HuH-7 (cell line): ENCODE measurements at regions not wholly inside any gene's neighbourhood (a gene's known extent, or its start where the extent isn't known, plus 50 kb on each side); places are given as distances from the start of the nearest gene placed in this dataset.

Experiments used
- DNase-seq: peaks from one replicate; pipeline ENCODE4 v3.0.0; 2011; ENCODE audit warnings: low spot score

DNA sequence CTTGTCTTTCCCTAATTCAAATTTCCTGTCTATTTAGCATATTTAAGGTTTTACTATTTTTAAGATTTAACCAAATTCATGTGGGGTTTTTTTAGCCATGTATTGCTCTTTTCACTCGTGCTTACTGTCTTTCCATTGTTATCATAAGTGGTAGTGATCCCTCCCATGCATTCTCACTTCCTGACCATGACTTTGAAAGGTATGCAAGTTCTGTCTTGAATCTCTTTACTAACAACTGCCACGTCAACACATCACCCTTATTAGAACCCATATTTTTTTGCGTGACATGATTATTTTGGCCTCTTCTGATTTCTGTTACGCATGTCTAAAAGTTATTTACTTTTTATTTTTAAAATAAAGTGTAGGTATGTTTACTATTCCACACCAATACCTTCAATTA, 94.7 kb upstream of the CDH6 start:
- DNase-seq = no peak

DNA sequence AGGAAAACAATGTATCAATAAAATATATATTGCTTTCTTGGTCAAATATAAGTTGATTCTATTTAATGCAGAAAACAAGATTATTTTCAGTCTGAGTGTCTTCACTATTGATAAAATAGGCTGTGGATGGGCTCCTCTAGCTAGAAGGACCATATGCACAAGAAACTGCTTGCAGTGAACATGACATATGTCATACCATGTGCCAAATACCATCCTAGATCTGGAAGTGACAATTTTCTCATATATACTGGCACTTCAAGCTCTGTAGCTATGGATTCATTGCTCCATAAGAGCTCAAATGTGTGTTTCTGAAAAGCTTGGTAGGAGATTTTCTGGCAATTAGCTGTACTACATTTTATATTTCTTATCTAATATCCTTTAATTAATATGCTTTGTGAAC, 95.6 kb upstream of the CDH6 start:
- no peak for DNase-seq

DNA sequence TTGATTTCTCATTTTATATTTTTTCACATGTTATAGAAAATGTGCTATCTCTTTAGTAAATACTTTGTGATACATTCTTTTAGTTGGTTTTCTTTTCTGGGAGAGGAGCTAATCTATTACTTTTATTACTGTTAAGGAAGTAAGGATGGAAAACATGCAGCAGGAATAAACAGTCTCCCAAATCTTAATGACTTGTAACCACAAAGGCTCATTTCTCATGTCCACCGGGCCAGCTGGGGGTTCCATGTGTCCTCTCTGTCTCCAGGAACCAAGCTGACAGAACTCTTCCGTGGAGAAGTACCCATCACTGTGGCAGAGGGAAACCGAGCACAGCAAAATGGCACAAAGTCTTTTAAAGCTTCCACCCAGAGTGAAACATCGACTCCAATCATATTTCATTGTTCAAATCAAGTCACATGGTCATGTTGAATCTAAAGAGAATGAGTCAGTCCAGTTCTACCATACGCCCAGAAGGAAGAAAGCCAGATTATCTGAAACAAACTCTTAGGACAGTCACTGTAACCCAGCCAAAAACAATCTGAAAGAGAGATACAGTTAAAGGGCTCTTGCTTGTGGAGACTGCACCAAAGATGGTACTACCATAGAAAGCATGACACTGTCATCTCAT, 97.1 kb upstream of the CDH6 start:
- no peak for DNase-seq

DNA sequence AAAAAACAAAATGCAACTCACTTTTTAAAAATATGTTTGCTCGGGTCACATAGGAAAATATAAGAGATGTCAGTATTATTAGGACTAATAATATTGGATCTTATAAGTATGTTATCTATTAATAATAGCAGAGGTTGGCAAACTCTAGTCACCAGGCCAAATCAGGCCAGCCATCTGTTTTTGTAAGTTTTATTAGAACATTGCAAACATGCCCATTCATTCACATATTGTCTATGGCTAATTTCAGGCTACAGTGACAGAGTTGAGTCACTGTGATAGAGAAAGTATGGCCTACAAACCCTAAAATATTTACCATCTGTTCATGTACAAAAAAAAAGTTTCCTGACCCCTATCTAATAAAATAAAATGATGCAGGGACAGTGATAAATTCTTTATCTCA, 97.7 kb upstream of the CDH6 start:
- no peak for DNase-seq

DNA sequence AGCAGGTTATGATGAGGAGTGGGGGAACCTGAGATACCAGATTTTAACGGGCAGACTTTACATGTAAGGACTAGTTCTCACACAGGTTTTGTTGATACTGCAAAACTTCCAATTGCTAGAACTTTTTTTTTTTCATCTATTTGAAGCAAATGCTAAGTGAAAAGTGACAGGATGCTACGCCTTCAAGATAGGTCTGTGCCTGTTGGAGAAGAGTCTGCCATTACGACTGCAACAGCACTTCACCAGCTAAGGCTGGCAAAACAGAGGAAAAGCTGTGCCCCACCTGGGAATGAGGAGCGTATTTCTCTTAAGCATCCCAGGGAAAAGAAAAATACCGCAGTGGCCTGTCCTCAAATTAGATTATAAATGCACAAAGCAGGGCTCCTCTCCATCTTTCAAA, 102.0 kb upstream of the CDH6 start:
- DNase-seq = no peak

DNA sequence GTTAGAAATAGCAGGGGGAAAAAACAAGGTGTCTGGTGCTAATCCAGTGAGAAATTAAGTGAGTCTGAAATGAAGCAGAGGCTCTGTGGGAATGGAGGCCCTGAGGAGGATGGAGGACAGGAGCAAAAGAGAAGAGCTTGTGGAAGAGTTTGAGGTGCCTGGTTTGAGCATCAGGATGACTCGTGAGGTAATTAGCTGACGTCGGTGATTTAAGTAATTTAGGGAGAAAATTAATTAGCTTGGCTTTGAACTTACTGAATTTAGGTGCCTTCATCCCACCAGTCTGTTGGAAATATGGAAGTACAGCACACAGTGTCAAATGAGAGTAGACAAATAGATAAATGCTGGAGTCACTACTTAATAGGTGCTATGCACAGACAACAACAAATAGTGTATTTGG, 103.0 kb upstream of the CDH6 start:
- no peak for DNase-seq

DNA sequence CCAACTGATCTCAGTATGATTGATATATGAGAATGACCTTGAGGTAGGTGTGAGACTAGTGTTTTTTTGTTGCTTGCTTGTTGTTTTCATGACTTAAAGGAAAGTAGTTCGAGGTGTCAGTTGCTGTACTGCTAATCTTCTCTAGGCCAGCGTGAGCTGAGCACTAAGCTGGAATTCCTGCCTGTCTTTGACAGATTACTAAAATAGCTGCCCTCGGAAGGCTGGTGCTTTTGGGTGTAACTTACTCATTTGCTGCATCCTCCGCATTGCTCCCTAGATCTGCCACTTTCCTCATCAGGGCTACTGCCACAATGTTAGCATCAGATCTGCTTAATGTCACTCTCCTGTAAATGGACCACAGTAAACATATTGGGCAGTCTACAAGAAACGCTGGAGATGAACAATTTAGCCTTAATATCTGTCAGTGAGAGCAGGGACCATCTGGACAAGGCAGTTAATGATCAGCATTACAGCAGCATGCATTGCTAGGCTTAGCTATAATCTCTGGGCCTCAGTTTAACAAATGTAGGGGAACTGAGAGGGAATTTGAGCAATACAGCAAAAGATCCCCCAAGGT, 106.6 kb upstream of the CDH6 start:
- no peak for DNase-seq

DNA sequence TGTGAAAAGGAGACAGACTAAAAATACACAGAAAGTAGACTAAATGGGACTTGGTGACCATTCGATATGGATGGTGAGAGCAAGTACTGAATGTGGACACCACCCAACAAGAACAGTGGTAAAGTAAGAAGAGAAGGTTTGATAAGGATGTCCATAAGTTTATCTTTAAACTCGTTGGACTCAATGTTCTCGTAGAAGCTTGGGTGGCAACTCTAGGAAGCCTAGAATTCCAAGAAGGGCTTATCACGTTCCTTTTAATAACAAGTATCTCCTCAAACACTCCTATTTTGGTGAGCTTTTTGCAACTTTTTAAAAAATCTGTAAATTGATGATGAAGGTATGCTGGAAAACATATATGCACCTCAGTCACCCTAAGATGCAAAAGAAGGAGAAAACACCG, 108.6 kb upstream of the CDH6 start:
- no peak for DNase-seq

DNA sequence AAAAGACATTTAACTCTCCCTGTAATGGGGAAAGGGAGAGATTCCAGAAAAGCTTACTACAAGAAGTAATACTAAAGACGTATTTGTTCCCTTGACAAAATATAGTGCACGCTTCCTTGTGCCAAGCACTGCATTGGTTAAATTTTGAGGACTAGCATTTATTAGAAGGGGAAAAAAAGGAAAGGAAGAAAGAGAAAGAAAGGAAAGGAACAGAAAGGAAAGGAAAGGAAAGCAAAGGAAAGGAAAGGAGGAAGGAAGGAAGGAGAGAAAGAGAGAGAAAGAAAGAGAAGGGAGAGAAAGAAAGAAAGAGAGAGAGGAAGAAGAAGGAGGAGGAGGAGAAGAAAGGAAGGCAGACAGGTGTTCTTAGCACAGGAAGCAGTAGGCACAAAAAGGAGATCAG, 110.1 kb upstream of the CDH6 start:
- DNase-seq = no peak

DNA sequence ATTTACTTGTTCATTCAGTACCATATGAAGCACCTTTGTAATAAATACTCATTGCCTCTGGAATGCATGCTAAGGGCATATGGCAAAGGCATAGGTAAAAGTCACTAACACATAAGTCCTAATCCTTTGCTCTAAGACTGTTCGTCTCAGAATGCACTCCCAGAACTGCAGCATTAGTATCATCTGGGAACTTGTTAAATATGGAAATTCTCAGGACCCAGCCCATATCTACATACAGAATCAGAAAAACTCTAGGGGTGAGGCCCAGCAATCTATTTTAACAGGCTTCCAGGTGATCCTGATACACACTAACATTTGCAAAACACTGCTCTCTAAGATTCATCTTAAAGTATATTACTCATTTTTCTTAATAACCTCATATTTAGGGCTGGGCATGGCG, 113.8 kb upstream of the CDH6 start:
- no peak for DNase-seq

DNA sequence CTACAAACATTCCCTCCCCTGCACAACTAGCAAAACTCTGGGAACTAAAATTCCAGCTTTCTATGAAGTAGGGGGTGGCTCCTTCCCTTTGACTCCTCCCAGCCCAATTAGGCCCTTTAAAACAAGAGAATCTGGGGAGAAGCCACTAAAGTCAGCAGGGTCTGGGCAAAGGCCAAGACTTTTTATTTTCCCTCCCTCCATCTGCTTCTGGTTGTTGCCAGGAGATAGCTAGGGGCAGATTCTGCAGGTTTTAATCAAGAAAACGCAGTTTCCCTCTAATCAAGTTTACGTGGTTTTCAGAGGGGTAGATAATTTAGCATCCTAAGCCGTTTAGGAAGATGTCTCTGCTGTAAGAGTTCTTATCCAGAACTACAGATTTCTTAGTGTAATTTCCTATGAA, 114.5 kb upstream of the CDH6 start:
- DNase-seq = no peak

DNA sequence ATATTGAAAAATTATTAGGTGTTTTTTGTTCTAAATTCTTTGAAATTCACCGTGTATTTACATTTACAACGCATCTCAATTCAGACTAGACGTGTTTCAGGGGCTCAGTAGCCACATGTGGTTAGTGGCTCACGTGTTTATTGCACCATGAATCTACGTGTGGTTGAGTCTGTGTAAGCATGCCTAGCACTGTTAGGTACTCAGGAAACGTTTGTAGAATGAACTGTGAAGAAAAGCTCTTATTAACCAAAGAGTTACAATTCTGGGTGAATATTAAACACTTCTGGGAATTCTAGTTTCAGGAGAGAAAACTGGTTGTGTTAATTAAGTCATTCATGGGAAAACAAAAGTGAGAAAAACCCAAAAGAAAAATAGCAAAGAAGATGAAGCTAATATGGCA, 117.5 kb upstream of the CDH6 start:
- DNase-seq = no peak

DNA sequence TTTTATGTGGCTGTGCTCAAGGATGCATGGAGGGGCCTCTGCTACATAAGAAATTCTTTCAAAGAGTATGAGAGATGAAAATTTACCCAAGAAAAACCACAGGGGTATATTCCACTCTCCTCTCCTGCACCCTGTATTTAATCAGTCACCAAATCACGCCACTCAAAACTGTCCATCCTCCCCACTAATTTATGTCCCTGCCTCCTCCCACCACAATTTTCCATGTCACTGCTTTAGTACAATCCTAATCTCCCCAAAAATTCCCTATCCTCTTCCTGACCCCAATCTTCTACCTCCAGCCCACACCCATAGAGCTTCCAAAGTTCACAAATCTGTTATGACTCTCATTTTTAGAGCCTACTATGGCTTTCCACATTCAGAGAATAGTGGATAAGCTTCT, 125.2 kb upstream of the CDH6 start:
- DNase-seq = no peak

DNA sequence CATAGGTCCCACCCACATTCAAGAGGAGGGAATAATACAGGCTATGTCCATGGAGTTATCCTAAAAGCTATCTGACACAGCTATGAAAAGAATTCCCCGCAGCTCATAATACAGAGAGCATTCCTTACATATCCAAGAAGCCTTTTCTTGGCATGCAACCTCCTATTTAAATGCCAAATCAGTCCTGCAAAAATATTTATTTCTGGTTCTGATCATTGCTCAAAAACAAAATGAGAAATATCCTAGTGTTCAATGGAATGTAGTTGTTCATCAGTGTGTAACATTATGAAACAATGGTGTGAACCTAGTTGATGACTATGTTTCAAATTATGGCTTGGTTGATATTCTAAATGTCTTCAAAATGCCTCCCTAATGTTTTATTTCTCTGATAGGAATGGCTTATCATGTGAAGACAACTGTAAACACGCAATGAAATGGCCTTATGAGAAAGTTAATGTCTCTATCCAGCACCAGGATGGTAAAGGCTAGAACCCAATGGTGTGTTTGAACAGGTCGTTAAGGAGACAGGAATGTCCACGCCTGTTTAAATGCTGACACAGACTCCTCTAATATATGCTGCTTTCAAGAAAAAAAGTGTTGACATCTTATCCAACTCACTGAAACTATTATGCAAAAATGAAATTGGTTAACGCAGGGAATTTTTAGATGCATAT, 126.7 kb upstream of the CDH6 start:
- no peak for DNase-seq

DNA sequence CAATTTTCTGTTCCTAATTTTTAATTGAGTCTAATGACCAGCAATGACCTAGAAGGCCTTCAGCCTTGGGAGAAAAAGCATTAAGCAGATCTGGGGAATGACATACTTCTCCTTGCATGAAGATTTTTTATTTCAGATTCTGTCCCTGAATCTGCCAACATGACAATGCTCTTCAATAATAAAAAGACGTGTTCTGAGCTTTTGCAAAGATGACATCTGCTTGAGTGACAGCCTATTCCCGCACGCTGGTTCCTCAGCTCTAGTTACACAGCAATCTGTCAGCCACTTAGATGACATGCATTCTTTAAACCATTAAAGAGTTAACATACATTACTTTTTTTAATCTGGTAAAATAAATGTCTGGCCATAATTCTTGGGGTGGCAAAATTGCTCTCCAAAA, 129.3 kb upstream of the CDH6 start:
- DNase-seq = no peak

DNA sequence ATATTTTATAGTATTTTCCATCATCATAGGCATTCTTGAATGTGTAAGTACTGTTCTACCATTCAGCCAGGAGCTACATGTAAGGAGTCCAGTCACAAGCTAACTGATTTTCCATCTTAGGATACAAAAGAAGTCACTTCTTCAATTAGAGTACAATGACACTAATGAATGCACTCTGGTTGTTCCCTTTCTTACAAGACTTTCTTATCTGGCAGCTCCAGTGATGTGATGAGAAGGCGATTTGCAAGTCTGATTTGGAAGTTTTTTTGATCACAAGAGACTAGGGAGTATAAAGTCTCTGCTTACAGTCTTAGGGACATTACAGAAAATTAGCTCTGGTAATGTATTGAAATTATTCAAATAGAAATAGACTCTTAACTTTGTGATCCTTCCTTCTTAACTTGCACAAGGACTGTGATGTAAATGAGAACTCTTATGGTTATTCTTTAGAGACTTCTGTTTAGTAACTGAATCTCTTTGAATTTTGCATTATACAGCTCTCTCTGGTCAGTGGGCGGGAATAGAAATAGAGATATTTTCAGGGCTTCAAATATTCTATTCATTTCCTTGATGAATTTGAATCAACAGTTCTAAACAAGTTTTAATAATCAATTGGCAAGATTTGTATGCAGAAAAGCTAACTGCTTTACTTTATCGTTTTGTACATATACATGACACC, 130.4 kb upstream of the CDH6 start:
- DNase-seq = no peak

DNA sequence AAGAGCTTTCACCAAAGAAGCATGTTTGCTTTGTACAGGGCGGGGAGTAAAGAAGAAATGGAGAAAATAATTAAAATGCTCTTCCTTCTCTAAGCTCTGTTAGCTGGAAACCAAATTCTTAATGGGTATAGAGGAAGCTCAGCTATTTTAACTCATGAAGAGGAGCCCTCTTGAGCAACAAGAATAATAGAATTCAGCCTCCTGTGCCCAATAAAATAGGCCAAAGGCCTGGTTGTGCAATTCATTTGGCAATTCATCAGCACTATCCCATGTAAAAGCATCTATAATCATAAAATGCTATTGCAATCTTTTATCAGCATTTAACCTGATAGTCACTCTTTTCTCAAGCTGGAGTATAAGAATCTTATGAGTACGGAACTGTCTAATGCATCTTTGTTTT, 133.6 kb upstream of the CDH6 start:
- no peak for DNase-seq

DNA sequence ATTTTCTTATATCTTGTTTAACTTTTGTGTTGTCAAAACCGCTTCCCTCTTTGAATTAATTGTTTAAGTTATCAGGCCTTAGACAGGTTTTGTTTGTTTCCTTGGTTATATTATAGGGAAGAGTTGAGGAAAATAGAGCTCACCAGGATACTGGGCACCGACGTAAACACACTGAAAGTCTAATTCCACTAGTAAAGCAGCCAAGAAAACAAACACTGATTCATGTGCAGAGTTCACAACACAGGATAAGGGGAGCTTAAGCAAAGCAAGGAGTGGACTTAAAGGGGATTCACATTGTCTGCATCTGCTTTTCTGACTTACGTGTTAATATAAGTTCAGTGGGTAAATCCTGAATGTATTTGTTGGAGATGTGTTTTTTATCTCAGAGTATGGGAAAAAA, 139.0 kb upstream of the CDH6 start:
- DNase-seq = no peak

DNA sequence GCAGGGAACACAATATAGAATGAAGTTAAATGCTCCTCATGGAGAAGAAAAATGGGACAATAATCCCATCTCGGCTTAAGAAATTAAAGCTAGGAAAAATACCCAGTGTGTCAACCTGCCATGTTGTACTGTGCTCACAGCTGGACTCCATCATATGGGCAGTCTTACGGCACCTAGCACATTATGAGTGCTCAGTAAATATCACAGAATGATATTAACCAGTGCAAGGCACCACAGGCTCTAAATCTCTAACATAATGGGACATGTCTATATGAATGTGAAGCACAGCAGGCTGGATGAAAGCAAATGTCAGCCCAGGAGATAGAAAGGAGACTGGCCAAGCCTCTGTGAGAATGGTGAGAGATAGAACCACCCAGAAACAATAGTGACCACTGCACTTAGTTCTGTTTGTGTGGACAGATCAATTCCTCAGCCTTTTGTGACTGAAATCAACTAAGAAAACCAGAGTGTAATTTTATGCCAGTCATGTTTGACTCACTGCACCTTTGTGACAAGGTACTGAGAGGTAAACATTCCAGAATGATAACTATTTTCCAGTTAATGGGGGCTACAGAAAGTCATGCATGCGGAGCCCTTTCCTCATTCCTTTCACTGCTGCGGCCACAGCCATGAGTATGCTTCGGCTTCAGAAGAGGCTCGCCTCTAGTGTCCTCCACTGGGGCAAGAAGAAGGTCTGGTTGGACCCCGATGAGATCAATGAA, 140.4 kb upstream of the CDH6 start:
- DNase-seq = no peak

DNA sequence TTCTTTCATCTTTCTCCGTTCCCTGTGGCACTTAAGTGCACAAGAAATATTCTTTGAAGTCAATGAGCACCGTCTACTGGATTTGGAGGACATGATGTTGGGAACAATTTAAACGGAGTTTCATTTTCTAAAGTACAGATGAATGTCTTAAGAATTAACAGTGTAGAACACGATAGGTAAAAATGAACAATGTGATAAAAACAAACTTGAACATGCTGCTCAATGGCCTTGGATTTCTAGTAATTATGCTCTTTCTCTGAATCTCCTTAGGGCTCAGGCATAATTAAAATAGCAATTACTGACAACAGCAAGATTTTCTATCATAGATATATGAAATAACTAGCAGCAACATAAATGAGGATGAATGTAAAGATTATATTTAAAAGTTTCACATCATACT, 142.2 kb upstream of the CDH6 start:
- DNase-seq = no peak

DNA sequence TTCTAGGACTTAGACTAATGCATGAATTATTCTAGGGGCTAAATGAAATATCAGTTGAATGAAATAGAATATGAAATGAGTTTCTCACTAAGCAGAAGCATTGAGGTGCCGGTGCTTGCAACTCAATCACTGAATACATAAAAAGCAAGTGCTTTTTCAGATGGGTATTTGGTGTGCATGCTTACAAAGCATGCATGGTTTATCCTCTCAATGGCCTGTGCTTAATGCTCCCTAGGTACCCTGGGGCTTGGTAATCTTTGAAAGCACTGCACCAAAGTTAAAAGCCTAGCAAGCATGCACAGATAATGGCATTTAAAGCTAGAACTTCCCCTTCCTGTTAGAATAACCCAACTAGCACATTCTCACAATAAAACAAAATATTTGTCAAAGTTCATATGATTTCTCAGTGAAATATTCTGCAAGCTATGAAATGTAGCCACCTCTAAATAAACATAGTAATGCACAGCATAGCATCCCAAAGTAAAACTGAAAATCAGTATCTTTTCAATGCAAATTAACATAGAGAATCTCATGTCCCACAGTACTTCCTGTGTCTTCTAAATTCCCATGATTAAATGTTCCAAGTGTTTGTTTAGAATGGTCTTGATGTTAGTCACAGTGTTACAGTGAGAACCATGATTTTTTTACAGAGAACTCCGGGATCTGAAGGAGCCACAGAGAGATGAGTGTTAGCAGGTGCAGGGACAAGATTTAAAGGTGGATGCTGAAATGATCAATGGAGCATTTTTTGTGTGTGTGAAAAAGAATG, 143.4 kb upstream of the CDH6 start:
- no peak for DNase-seq

DNA sequence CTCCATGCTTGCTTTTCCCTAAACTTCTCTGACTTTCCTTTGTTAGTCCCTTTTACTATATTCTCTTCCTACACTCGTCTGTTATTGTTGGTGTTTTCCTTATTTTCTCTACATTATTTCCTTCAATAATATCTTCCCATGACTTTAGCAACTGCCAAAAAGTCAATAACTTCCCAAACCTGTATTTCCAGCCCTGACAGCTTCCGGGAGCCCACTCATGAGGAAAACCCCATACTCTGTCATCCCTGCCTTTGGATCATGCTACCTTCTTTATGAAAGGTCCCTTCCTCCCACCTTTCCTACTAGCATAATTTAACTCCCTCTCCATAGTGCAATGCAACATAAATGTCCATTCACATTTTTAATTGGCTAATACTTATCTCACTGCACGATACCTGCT, 144.0 kb upstream of the CDH6 start:
- no peak for DNase-seq
